Hepatocyte (in vitro differentiated cells): ENCODE measurements at regions not wholly inside any gene's neighbourhood (a gene's known extent, or its start where the extent isn't known, plus 50 kb on each side); places are given as distances from the start of the nearest gene placed in this dataset.
A peak's percentile ranks its signal among the peaks of the same experiment; 100 is the strongest.

Experiments used
- DNase-seq: peaks from one replicate; pipeline ENCODE4 v3.0.0-alpha.2; 2016; ENCODE audit warnings: low spot score
- H2AFZ ChIP-seq: fragments of 200-600 bp; sonication (generic); 2 replicates; pipeline ENCODE4 v1.6.0; 2016; ENCODE audit warnings: antibody characterized with exemption, mild to moderate bottlenecking
- H3K27ac ChIP-seq: fragments of 200-600 bp; sonication (generic); 2 replicates; pipeline ENCODE4 v1.5.1; 2016; ENCODE audit warnings: mild to moderate bottlenecking
- H3K27me3 ChIP-seq: fragments of 200-600 bp; sonication (generic); 2 replicates; pipeline ENCODE4 v1.6.1; 2016
- H3K36me3 ChIP-seq: fragments of 200-600 bp; sonication (generic); replicated peaks from 2 replicates; pipeline ENCODE4 v1.5.1; 2016; ENCODE audit warnings: low read depth; ENCODE audit not compliant: insufficient read depth
- H3K4me1 ChIP-seq: fragments of 200-600 bp; sonication (generic); 2 replicates; pipeline ENCODE4 v1.5.1; 2016; ENCODE audit warnings: mild to moderate bottlenecking, moderate library complexity; ENCODE audit not compliant: insufficient read depth
- H3K4me2 ChIP-seq: fragments of 200-600 bp; sonication (generic); 2 replicates; pipeline ENCODE4 v1.6.0; 2016
- H3K4me3 ChIP-seq: fragments of 200-600 bp; sonication (generic); 2 replicates; pipeline ENCODE4 v1.5.1; 2016; ENCODE audit warnings: mild to moderate bottlenecking
- H3K79me2 ChIP-seq: fragments of 200-600 bp; sonication (generic); 2 replicates; pipeline ENCODE4 v1.6.0; 2017; ENCODE audit warnings: mild to moderate bottlenecking
- H3K9me2 ChIP-seq: fragments of 200-600 bp; sonication (generic); replicated peaks from 2 replicates; pipeline ENCODE4 v1.6.0; 2017; ENCODE audit warnings: mild to moderate bottlenecking; ENCODE audit not compliant: insufficient read depth
- H3K9me3 ChIP-seq: fragments of 200-600 bp; sonication (generic); 2 replicates; pipeline ENCODE4 v1.5.1; 2016; ENCODE audit warnings: low read depth, mild to moderate bottlenecking
- H4K20me1 ChIP-seq: fragments of 200-600 bp; sonication (generic); 2 replicates; pipeline ENCODE4 v1.6.0; 2016; ENCODE audit warnings: mild to moderate bottlenecking; ENCODE audit not compliant: insufficient read depth, poor library complexity, severe bottlenecking
- CTCF ChIP-seq: fragments of 200-600 bp; sonication (generic); IDR thresholded peaks from 2 replicates; pipeline ENCODE4 v1.5.1; 2016; ENCODE audit warnings: antibody characterized with exemption, mild to moderate bottlenecking; ENCODE audit not compliant: poor library complexity
- EZH2 ChIP-seq: fragments of 200-600 bp; sonication (generic); IDR thresholded peaks from 2 replicates; pipeline ENCODE4 v1.6.1; 2016; ENCODE audit warnings: antibody characterized with exemption, mild to moderate bottlenecking, borderline replicate concordance
- EZH2phosphoT487 ChIP-seq: fragments of 200-600 bp; sonication (generic); IDR thresholded peaks from one replicate; pipeline ENCODE4 v1.6.1; 2018; ENCODE audit warnings: antibody characterized with exemption, mild to moderate bottlenecking, low read depth, moderate library complexity; ENCODE audit not compliant: unreplicated experiment, severe bottlenecking
- WGBS: methylation state at CpG from one replicate; pipeline ENCODE4 v1.1.6; 2016; ENCODE audit warnings: low lambda C conversion rate; ENCODE audit errors: missing lambda C conversion rate; 5-methylcytosine and 5-hydroxymethylcytosine counted together

- H3K27ac ChIP-seq = no peak overlapping the region
- no peak for DNase-seq
- no peaks in the 10 kb centered on the region for H3K9me3 ChIP-seq
- no peaks in the 10 kb centered on the region for H3K36me3 ChIP-seq
- H3K9me2 ChIP-seq = no peaks in the 10 kb centered on the region
- H3K4me1 ChIP-seq = no peaks in the 10 kb centered on the region
- TF ChIP-seq EZH2 (no peak), EZH2phosphoT487 (no peak), CTCF (no peak)
- H2AFZ ChIP-seq = no peak overlapping the region
- no peaks in the 10 kb centered on the region for H3K79me2 ChIP-seq
- 86% methylated on average over 2 of the region's 2 CpGs for WGBS
- H3K4me3 ChIP-seq = no peak overlapping the region
- H4K20me1 ChIP-seq = no peaks in the 10 kb centered on the region
- H3K4me2 ChIP-seq = no peak overlapping the region
- no peaks in the 10 kb centered on the region for H3K27me3 ChIP-seq
Measured at GRCh38 chr6:42509256-42509655, 54.6 kb upstream of the UBR2 start.

GRCh38 chr6:42507901-42508300, 55.9 kb upstream of the UBR2 start:
- Histone ChIP-seq H3K4me3 (no peak overlapping the region), H2AFZ (no peak overlapping the region), H3K27ac (no peak overlapping the region), H3K9me3 (no peaks in the 10 kb centered on the region), H3K79me2 (no peaks in the 10 kb centered on the region), H3K36me3 (no peaks in the 10 kb centered on the region), H4K20me1 (no peaks in the 10 kb centered on the region), H3K27me3 (no peaks in the 10 kb centered on the region), H3K9me2 (no peaks in the 10 kb centered on the region), H3K4me1 (no peaks in the 10 kb centered on the region), H3K4me2 (no peak overlapping the region)
- DNase-seq = peak; percentile 15
- 55% methylated on average over 1 of the region's 1 CpG for WGBS
- no peak for TF ChIP-seq EZH2
- TF ChIP-seq EZH2phosphoT487 = no peak
- TF ChIP-seq CTCF = no peak

- DNase-seq = no peak
- Histone ChIP-seq H3K79me2 (no peaks in the 10 kb centered on the region), H3K27ac (no peak overlapping the region), H3K9me3 (no peaks in the 10 kb centered on the region), H3K4me3 (no peak overlapping the region), H3K4me1 (no peaks in the 10 kb centered on the region), H2AFZ (no peak overlapping the region), H4K20me1 (no peaks in the 10 kb centered on the region), H3K36me3 (no peaks in the 10 kb centered on the region), H3K4me2 (no peak overlapping the region), H3K27me3 (no peaks in the 10 kb centered on the region), H3K9me2 (no peaks in the 10 kb centered on the region)
- WGBS = 76% methylated on average over 2 of the region's 2 CpGs
- no peak for TF ChIP-seq CTCF
- TF ChIP-seq EZH2phosphoT487 = no peak
- TF ChIP-seq EZH2 = no peak
Measured at GRCh38 chr6:42507195-42507594, 55.5 kb upstream of the TRERF1 start.

- Histone ChIP-seq H3K4me3 (no peak overlapping the region), H3K27me3 (no peaks in the 10 kb centered on the region), H3K4me1 (no peaks in the 10 kb centered on the region), H3K36me3 (no peaks in the 10 kb centered on the region), H3K4me2 (no peak overlapping the region), H3K27ac (no peak overlapping the region), H3K9me2 (no peaks in the 10 kb centered on the region), H3K9me3 (peaks cover 2% of the 10 kb centered on the region), H3K79me2 (no peaks in the 10 kb centered on the region), H4K20me1 (no peaks in the 10 kb centered on the region), H2AFZ (no peak overlapping the region)
- no peak for DNase-seq
- no peak for TF ChIP-seq EZH2
- TF ChIP-seq EZH2phosphoT487 = no peak
- no peak for TF ChIP-seq CTCF
- WGBS = 88% methylated on average over 6 of the region's 6 CpGs
Measured at GRCh38 chr6:42506070-42506469, 54.3 kb upstream of the TRERF1 start.
